Activated T-cell treated with anti-CD3 and anti-CD28 coated beads, Interleukin-2, amount 50 U/mL, for 72 hours (primary cell): ENCODE measurements at regions not wholly inside any gene's neighbourhood (a gene's known extent, or its start where the extent isn't known, plus 50 kb on each side); places are given as distances from the start of the nearest gene placed in this dataset.

Experiments
- ATAC-seq, 2 donors: fragments of 150-1000 bp; cut with Tn5 transposase; replicated peaks in 1 of 2; 2 replicates each; pipeline ENCODE4 v1.10.0; 2021; ENCODE audit warnings: moderate library complexity in 2 of 2, mild to moderate bottlenecking in 1 of 2
- DNase-seq, 2 donors: peaks; one replicate each; pipeline ENCODE4 v3.0.0; 2021 to 2022; ENCODE audit warnings: mixed read lengths in 1 of 2
- H3K27ac Mint-ChIP-seq: one replicate; pipeline ENCODE4 v1.8.0; 2022; ENCODE audit warnings: mild to moderate bottlenecking, moderate library complexity, mixed read lengths
- H3K27me3 Mint-ChIP-seq: one replicate; pipeline ENCODE4 v1.8.0; 2022; ENCODE audit warnings: low read depth, mixed read lengths
- H3K36me3 Mint-ChIP-seq, 2 donors: one replicate each; pipeline ENCODE4 v1.8.0; 2022; ENCODE audit warnings: mixed read lengths in 2 of 2, mild to moderate bottlenecking in 1 of 2; ENCODE audit not compliant: insufficient read depth in 2 of 2
- H3K4me1 Mint-ChIP-seq: one replicate; pipeline ENCODE4 v1.8.0; 2022; ENCODE audit warnings: low read depth, mixed read lengths
- H3K4me3 Mint-ChIP-seq, 2 donors: one replicate each; pipeline ENCODE4 v1.8.0; 2022; ENCODE audit warnings: mild to moderate bottlenecking in 2 of 2, mixed read lengths in 2 of 2, moderate library complexity in 2 of 2
- H3K9me3 Mint-ChIP-seq, 2 donors: one replicate each; pipeline ENCODE4 v1.8.0; 2022; ENCODE audit warnings: mixed read lengths in 2 of 2

- no peak for ATAC-seq
- H3K9me3 Mint-ChIP-seq = no peaks in the 10 kb centered on the region
- H3K4me1 Mint-ChIP-seq = no peaks in the 10 kb centered on the region
- peaks cover 22% of the 10 kb centered on the region for H3K27me3 Mint-ChIP-seq
- no peaks in the 10 kb centered on the region for H3K36me3 Mint-ChIP-seq
- peak overlapping the region; percentile 41 for H3K27ac Mint-ChIP-seq
- no peak for DNase-seq
- H3K4me3 Mint-ChIP-seq = no peak overlapping the region
Measured at GRCh38 chr6:139828751-139829519, 454.5 kb upstream of the CITED2 start.

DNA sequence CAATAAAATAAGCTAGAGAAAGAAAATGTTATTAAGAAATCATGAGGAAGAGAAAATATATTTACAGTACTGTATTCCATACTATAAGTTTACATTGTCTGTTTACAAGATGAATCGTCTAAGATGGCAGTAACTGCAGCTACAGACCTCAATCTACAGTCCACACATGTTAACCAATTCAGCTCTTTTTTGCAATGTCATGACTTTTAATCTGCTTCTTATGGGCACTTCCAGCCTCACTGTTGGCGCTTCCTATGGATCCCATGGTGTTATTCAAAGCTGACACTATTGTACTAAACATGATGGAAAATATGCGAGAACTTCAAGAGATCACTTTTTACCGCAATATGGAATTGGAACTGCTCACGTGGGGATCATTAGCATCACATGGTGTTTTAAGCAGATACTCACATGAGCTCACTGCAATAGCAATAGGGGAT lies 451.5 kb upstream of the CITED2 start:
- DNase-seq (no peak), ATAC-seq (no peak)
- no peaks in the 10 kb centered on the region for H3K9me3 Mint-ChIP-seq
- no peaks in the 10 kb centered on the region for H3K4me1 Mint-ChIP-seq
- no peak overlapping the region for H3K4me3 Mint-ChIP-seq
- peaks cover 34% of the 10 kb centered on the region for H3K27me3 Mint-ChIP-seq
- no peak overlapping the region for H3K27ac Mint-ChIP-seq
- no peaks in the 10 kb centered on the region for H3K36me3 Mint-ChIP-seq

- H3K27ac Mint-ChIP-seq = no peak overlapping the region
- H3K9me3 Mint-ChIP-seq = no peaks in the 10 kb centered on the region
- no peaks in the 10 kb centered on the region for H3K4me1 Mint-ChIP-seq
- H3K27me3 Mint-ChIP-seq = peaks cover 38% of the 10 kb centered on the region
- ATAC-seq = no peak
- no peak overlapping the region for H3K4me3 Mint-ChIP-seq
- H3K36me3 Mint-ChIP-seq = no peaks in the 10 kb centered on the region
- DNase-seq = no peak
Measured at GRCh38 chr6:139824864-139825263, 450.4 kb upstream of the CITED2 start.

- no peaks in the 10 kb centered on the region for H3K9me3 Mint-ChIP-seq
- peaks cover 38% of the 10 kb centered on the region for H3K27me3 Mint-ChIP-seq
- no peaks in the 10 kb centered on the region for H3K36me3 Mint-ChIP-seq
- no peak overlapping the region for H3K27ac Mint-ChIP-seq
- DNase-seq (no peak), ATAC-seq (no peak)
- no peaks in the 10 kb centered on the region for H3K4me1 Mint-ChIP-seq
- no peak overlapping the region for H3K4me3 Mint-ChIP-seq
Measured at GRCh38 chr6:139823808-139824126, 449.3 kb upstream of the CITED2 start.

GRCh38 chr6:139823099-139823807 lies 448.8 kb upstream of the CITED2 start:
- no peak overlapping the region for H3K4me3 Mint-ChIP-seq
- no peaks in the 10 kb centered on the region for H3K4me1 Mint-ChIP-seq
- no peak for ATAC-seq
- H3K9me3 Mint-ChIP-seq = peaks cover 0 to 2% of the 10 kb centered on the region in 2 donors
- DNase-seq = no peak
- H3K27ac Mint-ChIP-seq = no peak overlapping the region
- H3K27me3 Mint-ChIP-seq = peaks cover 44% of the 10 kb centered on the region
- H3K36me3 Mint-ChIP-seq = no peaks in the 10 kb centered on the region

DNA sequence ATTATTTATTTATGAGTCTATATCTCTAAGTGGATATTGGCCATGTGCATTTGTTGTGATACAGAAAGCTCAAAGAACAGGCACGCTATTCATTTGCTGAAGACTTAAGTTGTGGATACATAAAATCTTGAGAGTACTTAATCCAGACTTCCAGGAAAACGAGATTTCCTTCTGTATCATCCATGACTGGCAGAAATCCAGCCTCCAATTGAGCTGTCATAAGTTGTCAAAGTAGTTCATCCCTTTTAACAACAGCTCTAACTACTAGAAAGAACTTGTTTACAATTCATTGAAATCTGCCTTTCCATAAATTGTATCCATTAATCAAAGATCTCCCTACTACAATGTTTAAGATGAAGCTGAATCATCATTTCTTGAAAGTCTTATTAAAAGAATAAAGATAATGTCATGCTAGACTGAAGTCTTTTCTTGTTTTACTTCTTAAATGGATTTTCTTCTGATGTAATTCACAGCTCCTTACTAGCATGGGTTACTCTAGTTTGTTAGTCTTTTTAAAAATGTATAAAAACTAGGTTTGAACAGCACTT lies 447.3 kb upstream of the CITED2 start:
- Mint-ChIP-seq H3K36me3 (no peaks in the 10 kb centered on the region), H3K27ac (no peak overlapping the region), H3K9me3 (peaks cover 0 to 2% of the 10 kb centered on the region in 2 donors), H3K27me3 (peaks cover 44% of the 10 kb centered on the region), H3K4me1 (no peaks in the 10 kb centered on the region), H3K4me3 (no peak overlapping the region)
- no peak for ATAC-seq
- DNase-seq = no peak

- Mint-ChIP-seq H3K27me3 (peaks cover 48% of the 10 kb centered on the region), H3K4me3 (no peak overlapping the region), H3K9me3 (peaks cover 0 to 2% of the 10 kb centered on the region in 2 donors), H3K36me3 (no peaks in the 10 kb centered on the region), H3K4me1 (no peaks in the 10 kb centered on the region), H3K27ac (no peak overlapping the region)
- ATAC-seq (no peak), DNase-seq (no peak)
Measured at GRCh38 chr6:139820210-139820609, 445.8 kb upstream of the CITED2 start.

DNA sequence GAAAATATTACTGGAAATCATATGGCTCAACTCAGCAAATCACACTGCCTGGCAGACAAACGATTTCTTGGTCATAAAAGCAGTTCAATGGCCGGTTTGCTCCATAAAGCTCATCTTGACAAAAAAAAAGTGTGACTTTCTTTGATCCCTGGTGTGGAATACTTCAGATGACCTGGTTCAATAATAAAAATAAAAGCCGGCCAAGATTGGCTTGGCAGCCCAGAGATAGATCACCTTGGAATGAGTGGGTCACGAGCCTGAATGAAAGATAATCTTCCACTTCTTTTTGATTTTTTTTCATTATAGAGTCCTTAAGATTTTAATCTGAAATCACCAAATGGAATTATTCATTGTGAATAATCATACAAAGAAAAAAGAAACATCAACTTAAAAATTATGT lies 445.3 kb upstream of the CITED2 start:
- no peaks in the 10 kb centered on the region for H3K4me1 Mint-ChIP-seq
- H3K9me3 Mint-ChIP-seq = peaks cover 0 to 2% of the 10 kb centered on the region in 2 donors
- ATAC-seq = no peak
- H3K36me3 Mint-ChIP-seq = no peaks in the 10 kb centered on the region
- no peak overlapping the region for H3K4me3 Mint-ChIP-seq
- peaks cover 44% of the 10 kb centered on the region for H3K27me3 Mint-ChIP-seq
- DNase-seq = no peak
- no peak overlapping the region for H3K27ac Mint-ChIP-seq

DNA sequence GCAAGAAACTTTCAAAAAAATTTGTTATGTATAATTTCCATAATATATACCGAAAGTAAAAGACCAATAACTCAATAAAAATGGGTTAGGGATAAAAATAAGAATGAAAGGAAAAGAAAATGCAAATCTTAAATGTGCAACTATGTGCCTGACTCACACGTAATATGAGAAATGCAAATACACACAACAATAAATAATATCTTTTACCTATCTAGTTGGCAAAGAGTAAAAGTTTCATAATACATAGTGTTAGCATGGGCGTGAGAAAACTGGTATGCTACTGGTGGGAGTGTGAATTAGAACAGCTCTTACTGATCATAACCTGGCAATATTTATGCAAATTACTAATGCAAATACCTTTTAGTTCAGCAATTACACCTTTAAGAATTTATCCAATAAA lies 438.5 kb upstream of the CITED2 start:
- Mint-ChIP-seq H3K9me3 (no peaks in the 10 kb centered on the region), H3K27ac (no peak overlapping the region), H3K27me3 (peaks cover 7% of the 10 kb centered on the region), H3K36me3 (no peaks in the 10 kb centered on the region), H3K4me1 (no peaks in the 10 kb centered on the region), H3K4me3 (no peak overlapping the region)
- no peak for ATAC-seq
- no peak for DNase-seq

DNA sequence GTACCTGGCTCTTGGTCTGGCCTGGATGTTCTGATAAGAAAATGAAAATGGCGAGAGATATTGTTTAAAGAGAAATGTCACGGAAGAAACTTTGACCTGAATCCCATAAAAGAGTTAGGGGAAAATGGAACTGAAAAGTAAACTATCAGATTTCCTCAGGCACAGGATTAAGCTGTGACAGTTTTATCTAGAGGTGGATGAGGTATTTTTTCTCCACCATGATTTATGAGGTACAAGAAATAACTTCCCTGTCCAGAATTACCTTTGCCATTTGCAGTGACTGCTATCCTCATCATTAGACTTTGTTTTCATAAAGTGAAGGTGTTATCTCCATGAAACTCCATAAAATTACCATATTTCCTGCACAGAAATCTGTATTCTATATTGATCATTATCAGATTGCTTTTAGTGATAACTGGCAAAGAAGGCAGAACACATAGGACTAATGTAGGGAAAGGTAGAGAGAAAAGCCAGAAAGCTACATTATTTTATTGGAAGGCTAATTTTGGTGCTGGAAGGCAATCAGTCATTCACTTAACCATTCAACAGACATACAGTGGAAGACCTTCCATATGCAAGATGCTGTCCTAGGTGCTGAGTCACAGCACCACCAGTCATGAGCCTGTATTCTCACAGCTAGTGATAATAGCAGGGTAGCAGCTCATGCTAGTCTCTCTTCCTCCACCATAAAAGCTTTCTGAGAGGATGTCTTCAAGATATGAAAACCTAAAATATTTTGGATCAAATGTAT lies 427.3 kb upstream of the CITED2 start:
- no peak overlapping the region for H3K4me3 Mint-ChIP-seq
- peaks cover 0 to 2% of the 10 kb centered on the region in 2 donors for H3K36me3 Mint-ChIP-seq
- H3K9me3 Mint-ChIP-seq = no peaks in the 10 kb centered on the region
- H3K27ac Mint-ChIP-seq = no peak overlapping the region
- ATAC-seq (no peak), DNase-seq (no peak)
- no peaks in the 10 kb centered on the region for H3K4me1 Mint-ChIP-seq
- H3K27me3 Mint-ChIP-seq = peaks cover 8% of the 10 kb centered on the region

GRCh38 chr6:139800837-139801236 lies 426.4 kb upstream of the CITED2 start:
- Mint-ChIP-seq H3K4me1 (no peaks in the 10 kb centered on the region), H3K27me3 (peaks cover 8% of the 10 kb centered on the region), H3K27ac (no peak overlapping the region), H3K4me3 (no peak overlapping the region), H3K36me3 (peaks cover 0 to 2% of the 10 kb centered on the region in 2 donors), H3K9me3 (no peaks in the 10 kb centered on the region)
- ATAC-seq (peak in 1 of 2 donors; percentile 30), DNase-seq (no peak)

GRCh38 chr6:139790527-139790926 lies 416.1 kb upstream of the CITED2 start:
- no peaks in the 10 kb centered on the region for H3K4me1 Mint-ChIP-seq
- peaks cover 15% of the 10 kb centered on the region for H3K27me3 Mint-ChIP-seq
- peaks cover 0 to 4% of the 10 kb centered on the region in 2 donors for H3K9me3 Mint-ChIP-seq
- H3K4me3 Mint-ChIP-seq = no peak overlapping the region
- no peak for DNase-seq
- ATAC-seq = no peak
- H3K36me3 Mint-ChIP-seq = no peaks in the 10 kb centered on the region
- H3K27ac Mint-ChIP-seq = no peak overlapping the region

GRCh38 chr6:139784222-139784769 lies 409.8 kb upstream of the CITED2 start:
- no peak for ATAC-seq
- peaks cover 10% of the 10 kb centered on the region for H3K27me3 Mint-ChIP-seq
- no peak for DNase-seq
- H3K27ac Mint-ChIP-seq = no peak overlapping the region
- peaks cover 0 to 4% of the 10 kb centered on the region in 2 donors for H3K9me3 Mint-ChIP-seq
- peaks cover 0 to 2% of the 10 kb centered on the region in 2 donors for H3K36me3 Mint-ChIP-seq
- H3K4me3 Mint-ChIP-seq = no peak overlapping the region
- H3K4me1 Mint-ChIP-seq = no peaks in the 10 kb centered on the region
